ENCODE measurements at regions not wholly inside any gene's neighbourhood (a gene's known extent, or its start where the extent isn't known, plus 50 kb on each side); places are given as distances from the start of the nearest gene placed in this dataset.

DNA sequence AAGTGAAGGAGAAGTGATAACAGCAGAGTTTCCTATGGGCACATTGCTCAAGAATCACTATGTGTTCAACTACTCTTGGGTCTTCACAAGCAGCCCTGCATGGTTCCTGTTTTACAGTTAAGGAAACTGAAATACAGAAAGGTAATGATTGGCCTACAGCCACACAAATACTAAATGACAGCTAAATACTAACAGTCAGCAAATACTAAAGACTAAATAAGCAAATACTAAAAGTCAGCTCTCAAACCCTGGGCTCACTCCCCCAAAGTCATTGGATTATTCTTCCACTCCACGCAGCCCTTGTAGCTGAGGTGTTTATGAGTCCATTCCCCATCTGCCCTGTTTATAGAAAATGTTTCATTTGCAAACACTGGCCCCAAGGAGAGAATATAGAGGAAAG is 372.7 kb upstream of the CDH11 start:
- H3K4me3 ChIP-seq = no peak overlapping the region
- H3K27ac ChIP-seq = no peak overlapping the region
- H3K36me3 ChIP-seq (replicated peaks in 1 of 2; ENCODE audit: insufficient read depth in 1 of 2, low read depth in 2 of 2) = no peaks in the 10 kb centered on the region
- 39 to 41% methylated on average over 1 of the region's 1 CpG for WGBS, 2 donors
- intact Hi-C loops (cut with DNase I) = no loop called here
- TF ChIP-seq, protein P1, sequence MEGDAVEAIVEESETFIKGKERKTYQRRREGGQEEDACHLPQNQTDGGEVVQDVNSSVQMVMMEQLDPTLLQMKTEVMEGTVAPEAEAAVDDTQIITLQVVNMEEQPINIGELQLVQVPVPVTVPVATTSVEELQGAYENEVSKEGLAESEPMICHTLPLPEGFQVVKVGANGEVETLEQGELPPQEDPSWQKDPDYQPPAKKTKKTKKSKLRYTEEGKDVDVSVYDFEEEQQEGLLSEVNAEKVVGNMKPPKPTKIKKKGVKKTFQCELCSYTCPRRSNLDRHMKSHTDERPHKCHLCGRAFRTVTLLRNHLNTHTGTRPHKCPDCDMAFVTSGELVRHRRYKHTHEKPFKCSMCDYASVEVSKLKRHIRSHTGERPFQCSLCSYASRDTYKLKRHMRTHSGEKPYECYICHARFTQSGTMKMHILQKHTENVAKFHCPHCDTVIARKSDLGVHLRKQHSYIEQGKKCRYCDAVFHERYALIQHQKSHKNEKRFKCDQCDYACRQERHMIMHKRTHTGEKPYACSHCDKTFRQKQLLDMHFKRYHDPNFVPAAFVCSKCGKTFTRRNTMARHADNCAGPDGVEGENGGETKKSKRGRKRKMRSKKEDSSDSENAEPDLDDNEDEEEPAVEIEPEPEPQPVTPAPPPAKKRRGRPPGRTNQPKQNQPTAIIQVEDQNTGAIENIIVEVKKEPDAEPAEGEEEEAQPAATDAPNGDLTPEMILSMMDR (IDR thresholded peaks at IDR 0.05) = no peak
- DNase-seq = no peak
- no peaks in the 10 kb centered on the region for H3K27me3 ChIP-seq
- no peaks in the 10 kb centered on the region for H3K4me1 ChIP-seq
- H3K9me3 ChIP-seq = no peaks in the 10 kb centered on the region
- no peak for ATAC-seq

DNA sequence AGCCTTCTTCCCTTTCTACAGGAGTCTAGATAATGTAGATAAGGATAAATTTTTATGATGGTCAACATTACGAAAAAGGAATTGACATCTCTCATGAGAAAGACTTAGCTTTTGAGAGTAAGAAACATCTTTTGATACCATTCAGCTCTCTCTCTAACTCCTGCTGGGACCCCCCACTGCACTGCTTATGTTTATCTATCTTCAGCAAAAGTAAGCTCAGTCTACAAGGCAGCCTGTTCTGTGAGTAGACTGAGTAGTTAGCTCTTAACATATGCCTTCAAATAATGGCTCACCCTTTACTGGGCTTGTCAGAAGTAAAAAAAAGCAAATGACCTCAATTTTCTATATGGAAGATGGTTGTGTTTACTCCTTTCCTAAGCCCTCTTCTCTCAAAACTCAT is 372.2 kb upstream of the CDH11 start:
- TF ChIP-seq POLR2A (IDR thresholded peaks at IDR 0.05) = no peak
- TF ChIP-seq, protein P1 (IDR thresholded peaks at IDR 0.05) = no peak
- Histone ChIP-seq H3K36me3 (replicated peaks in 1 of 2; ENCODE audit: insufficient read depth in 1 of 2, low read depth in 2 of 2) (no peaks in the 10 kb centered on the region), H3K4me1 (no peaks in the 10 kb centered on the region), H3K27ac (no peak overlapping the region), H3K27me3 (no peaks in the 10 kb centered on the region), H3K9me3 (no peaks in the 10 kb centered on the region), H3K4me3 (no peak overlapping the region)
- WGBS, 2 donors = 59 to 64% methylated on average over 1 of the region's 1 CpG
- intact Hi-C loops (cut with DNase I) = no loop called here
- DNase-seq (no peak), ATAC-seq (no peak)

DNA sequence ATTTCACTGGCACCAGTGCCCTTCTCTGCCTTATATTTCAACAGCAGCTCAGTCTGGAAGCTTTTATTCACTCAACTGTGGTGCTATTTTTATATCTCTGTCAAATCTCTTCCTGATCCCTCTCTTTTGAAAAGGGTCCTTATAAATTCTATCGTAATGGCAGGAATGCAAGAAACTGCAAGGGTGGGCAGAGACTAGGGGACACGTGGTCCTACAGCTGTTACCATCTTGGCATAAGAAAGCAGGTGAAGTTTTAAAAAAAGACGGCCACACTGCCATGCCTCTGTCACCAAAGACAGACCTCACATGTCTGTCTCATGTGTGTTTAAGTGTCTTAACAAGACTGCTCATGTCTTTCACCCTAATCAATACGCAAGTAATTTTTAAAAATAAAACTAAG is 368.4 kb upstream of the CDH11 start:
- no peak overlapping the region for H3K27ac ChIP-seq
- no peak for TF ChIP-seq POLR2A (IDR thresholded peaks at IDR 0.05)
- TF ChIP-seq, protein P1 (IDR thresholded peaks at IDR 0.05) = no peak
- H3K9me3 ChIP-seq = no peaks in the 10 kb centered on the region
- ATAC-seq = no peak
- 56 to 60% methylated on average over 4 of the region's 4 CpGs for WGBS, 2 donors
- no peak overlapping the region for H3K4me3 ChIP-seq
- no peaks in the 10 kb centered on the region for H3K36me3 ChIP-seq (replicated peaks in 1 of 2; ENCODE audit: insufficient read depth in 1 of 2, low read depth in 2 of 2)
- H3K4me1 ChIP-seq = no peaks in the 10 kb centered on the region
- intact Hi-C loops (cut with DNase I) = no loop called here
- DNase-seq = no peak
- no peaks in the 10 kb centered on the region for H3K27me3 ChIP-seq

DNA sequence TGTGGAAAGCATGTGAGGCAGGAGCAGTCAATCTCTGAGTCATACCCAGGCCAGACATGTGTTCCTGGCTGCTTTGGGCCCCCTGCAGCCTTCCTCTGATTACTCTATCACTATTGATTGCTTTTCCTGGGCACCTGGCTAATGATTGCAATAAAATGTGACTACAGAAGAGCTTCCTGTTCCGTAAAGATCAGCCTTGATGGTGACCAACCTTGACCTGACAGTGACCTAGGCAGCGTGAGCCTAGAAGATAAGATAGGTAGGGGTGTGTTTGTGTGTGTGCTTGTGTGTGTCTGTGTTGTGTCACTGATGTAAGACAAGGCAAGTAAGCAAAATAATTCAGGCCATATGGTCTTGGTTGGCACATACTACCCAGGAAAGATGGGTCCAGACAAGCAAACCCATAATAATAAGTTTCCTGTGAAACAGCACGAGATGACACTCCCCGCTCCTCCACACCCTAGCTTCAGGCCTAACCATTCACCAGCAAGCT is 367.7 kb upstream of the CDH11 start:
- Histone ChIP-seq H3K4me1 (no peaks in the 10 kb centered on the region), H3K9me3 (no peaks in the 10 kb centered on the region), H3K4me3 (no peak overlapping the region), H3K27me3 (no peaks in the 10 kb centered on the region), H3K27ac (no peak overlapping the region), H3K36me3 (replicated peaks in 1 of 2; ENCODE audit: insufficient read depth in 1 of 2, low read depth in 2 of 2) (no peaks in the 10 kb centered on the region)
- TF ChIP-seq POLR2A (IDR thresholded peaks at IDR 0.05) = no peak
- TF ChIP-seq, protein P1 (IDR thresholded peaks at IDR 0.05) = no peak
- WGBS, 2 donors = 39 to 51% methylated on average over 4 of the region's 4 CpGs
- no peak for DNase-seq
- ATAC-seq = no peak
- intact Hi-C loops (cut with DNase I) = no loop called here

DNA sequence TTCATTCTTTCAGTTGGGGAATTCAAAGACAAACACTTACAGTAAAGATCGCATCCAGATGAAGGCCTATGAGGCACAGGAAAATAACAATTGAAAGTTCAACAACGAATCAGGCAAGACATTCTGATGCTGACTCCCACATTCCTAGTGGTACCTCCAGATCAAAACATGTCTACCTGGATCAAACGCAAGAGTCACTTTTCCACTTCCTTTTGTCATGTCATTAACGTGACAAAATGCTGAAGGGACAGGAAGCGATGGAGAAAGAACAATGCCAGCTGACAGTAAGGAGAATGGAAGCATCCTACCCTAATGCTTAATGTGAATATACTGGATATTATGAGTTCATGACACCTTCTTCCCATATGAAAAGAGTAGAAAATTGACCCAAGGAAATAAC is 365.4 kb upstream of the CDH11 start:
- Histone ChIP-seq H3K4me3 (no peak overlapping the region), H3K27ac (no peak overlapping the region), H3K27me3 (no peaks in the 10 kb centered on the region), H3K36me3 (replicated peaks in 1 of 2; ENCODE audit: insufficient read depth in 1 of 2, low read depth in 2 of 2) (no peaks in the 10 kb centered on the region), H3K4me1 (no peaks in the 10 kb centered on the region), H3K9me3 (no peaks in the 10 kb centered on the region)
- no peak for TF ChIP-seq POLR2A (IDR thresholded peaks at IDR 0.05)
- TF ChIP-seq, protein P1 (IDR thresholded peaks at IDR 0.05) = no peak
- WGBS, 2 donors = 63 to 73% methylated on average over 5 of the region's 5 CpGs
- intact Hi-C loops (cut with DNase I) = no loop called here
- no peak for ATAC-seq
- DNase-seq = no peak
